Left cardiac atrium (tissue), 4 donors: ENCODE measurements at regions not wholly inside any gene's neighbourhood (a gene's known extent, or its start where the extent isn't known, plus 50 kb on each side); places are given as distances from the start of the nearest gene placed in this dataset.
"Not testable (repeated sequence)": the region's sequence is repeated elsewhere in the genome, so short reads cannot be mapped to it uniquely, and the experiment has no call there.

Source experiments
- ATAC-seq, 2 donors: fragments of 200-7000 bp; cut with Tn5 transposase; one replicate each; pipeline ENCODE4 v1.9.1; 2020; ENCODE audit warnings: mild to moderate bottlenecking in 2 of 2, moderate library complexity in 2 of 2
- DNase-seq: peaks from one replicate; pipeline ENCODE4 v3.0.0-alpha.2; 2020
- intact Hi-C, 2 donors: fragments of 100-400 bp; cut with DNase I; formaldehyde crosslinking; loops; one replicate each; pipeline versions ENCODE4 v1.14.1 to v1.15.1; 2022 to 2023
- donor health status: DM: no; HTN: yes; CAD: no.
- donor health status: DM: no; HTN: yes; CAD: no; lungs with severe emphysema.
- donor health status: DM: yes; HTN: yes; CAD: no.
- donor health status: Dilated cardiomyopathy.

DNA sequence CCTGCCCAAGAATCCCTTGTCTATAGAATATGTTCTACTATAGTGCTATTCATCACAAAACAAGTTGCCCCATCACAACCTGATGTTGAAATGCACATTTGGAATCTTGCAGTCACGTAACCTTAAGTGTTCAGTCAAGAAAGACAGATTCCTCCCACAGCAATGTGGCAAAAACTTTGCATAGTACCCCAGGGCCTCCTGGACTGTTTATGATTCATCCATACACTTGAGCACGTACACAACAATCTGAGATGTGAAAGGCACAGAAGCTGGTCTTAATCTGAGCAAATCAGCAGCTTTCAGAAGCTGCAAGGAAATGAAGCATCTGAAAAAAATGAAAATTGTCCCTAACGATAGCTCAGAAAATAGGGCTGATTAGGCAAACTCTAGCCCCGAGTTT is 240.2 kb upstream of the HSFY1 start:
- DNase-seq, intact Hi-C loops, ATAC-seq: not testable (repeated sequence)

DNA sequence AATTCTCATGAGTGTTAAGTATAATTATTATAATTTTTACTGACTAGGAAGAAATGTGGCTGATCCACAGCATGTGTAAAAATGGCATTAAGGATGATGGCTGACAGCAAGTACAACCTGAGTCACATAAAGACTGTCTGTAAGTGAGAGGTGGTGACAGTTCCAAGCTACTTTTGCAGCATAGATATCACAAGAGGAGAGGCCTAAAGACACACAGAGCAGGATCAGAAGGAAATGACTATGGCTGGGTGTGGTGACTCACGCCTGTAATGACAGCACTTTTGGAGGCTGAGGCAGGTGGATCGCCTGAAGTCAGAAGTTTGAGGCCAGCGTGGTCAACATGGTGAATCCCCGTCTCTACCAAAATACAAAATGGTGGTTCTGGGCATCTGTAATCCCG is 234.7 kb upstream of the HSFY1 start:
- DNase-seq, intact Hi-C loops, ATAC-seq: not testable (repeated sequence)

DNA sequence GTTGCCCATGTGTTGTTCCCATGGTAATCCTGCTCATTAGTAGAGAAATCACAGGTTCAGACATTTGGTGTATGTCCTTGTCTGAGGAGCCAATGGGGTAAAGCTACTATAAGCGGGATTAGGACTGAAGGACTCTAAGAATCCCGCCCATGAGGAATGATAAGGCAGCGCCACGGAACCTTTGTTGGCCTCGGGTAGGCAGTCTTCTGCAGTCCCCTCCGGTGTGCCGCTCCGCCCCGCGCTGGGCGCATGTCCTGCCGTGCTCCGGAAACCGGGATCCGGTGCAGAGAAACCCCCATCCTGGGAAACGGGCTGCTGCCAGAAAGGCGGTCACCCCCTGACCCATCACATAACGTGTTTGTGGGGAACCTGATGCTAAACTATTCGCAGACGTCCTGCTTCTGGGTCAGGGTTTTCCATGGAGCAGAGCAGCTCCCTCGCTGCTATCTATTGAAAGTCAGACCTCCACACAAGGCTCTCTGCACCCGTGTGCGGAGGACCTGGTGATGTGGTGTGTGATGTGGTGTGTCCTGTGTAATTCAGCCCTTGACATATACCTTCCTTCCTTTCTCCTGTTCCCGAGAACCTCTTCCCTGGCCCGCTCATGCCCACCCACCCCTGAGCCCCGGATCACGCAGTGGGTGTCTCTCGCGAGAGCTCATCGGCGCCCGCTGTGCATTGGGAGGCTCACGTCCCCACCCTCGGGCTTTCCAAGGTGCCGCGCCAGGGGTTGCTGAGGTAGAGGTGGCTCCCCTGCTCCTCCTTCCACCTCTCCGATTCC is 220.8 kb upstream of the HSFY1 start:
- DNase-seq, ATAC-seq, intact Hi-C loops: not testable (repeated sequence)

DNA sequence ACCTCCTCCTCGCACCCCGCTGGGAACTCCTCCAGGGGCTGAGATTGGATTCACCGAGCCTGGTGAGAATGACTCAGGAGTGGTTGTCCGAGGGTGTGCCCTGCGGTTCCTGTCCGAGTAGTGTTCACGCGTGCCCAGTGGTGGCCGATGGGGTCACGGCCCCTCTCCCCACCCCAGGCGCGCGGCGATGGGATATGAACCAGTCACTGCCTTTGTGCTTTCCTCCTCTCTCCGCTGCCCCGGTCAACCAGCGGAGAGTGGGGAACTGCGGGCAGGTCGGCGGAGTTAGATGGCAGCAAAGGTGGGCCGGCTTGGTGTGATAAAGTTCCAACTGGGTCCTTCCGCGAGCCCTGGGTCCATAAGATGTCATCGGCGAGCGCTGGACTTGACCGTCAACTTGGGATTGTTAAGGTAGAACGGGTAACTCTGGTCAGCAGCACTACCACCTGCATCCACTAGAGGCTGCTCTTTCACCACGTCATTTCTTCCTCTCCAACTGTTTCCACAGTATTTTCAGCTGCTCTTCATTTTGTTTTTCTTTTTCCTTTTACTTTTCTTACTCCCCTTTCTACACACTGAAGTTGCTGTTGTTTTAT is 220.1 kb upstream of the HSFY1 start:
- DNase-seq, intact Hi-C loops, ATAC-seq: not testable (repeated sequence)

DNA sequence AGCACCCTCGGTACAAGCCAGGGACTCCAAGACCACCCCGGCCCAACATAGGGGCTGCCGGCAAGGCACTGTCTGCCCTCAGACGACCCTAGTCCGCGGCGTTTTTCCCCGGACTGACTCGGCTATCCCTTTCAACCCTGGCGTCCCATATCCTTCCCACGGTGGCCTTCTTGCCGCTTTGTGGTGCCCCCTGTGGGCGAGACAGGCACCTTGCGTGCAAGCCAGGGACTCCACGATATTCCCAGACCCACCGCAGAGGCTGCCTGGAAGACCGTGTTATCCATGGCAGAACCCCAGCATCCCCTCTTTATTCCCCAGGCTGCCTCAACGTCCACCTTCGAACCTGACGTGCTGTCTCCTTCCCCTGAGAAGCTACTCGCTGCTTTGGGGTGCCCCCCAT is 204.0 kb upstream of the HSFY1 start:
- intact Hi-C loops, ATAC-seq, DNase-seq: not testable (repeated sequence)
